ENCODE measurements at regions not wholly inside any gene's neighbourhood (a gene's known extent, or its start where the extent isn't known, plus 50 kb on each side); places are given as distances from the start of the nearest gene placed in this dataset.

GRCh38 chr11:76260296-76260925 is 54.1 kb upstream of the WNT11 start:
- no peak for TF ChIP-seq CTCF (conservative IDR thresholded peaks at IDR 0.05; ENCODE audit: low read depth, low read length)
- H3K4me3 ChIP-seq (ENCODE audit: low read depth, low read length): no peak overlapping the region
- DNase-seq (ENCODE audit: low read depth): no peak

- no peak for DNase-seq (ENCODE audit: low read depth)
- TF ChIP-seq CTCF (conservative IDR thresholded peaks at IDR 0.05; ENCODE audit: low read depth, low read length): no peak
- H3K4me3 ChIP-seq (ENCODE audit: low read depth, low read length): no peak overlapping the region
These were observed 53.1 kb upstream of the WNT11 start for GRCh38 chr11:76259299-76259908.

- TF ChIP-seq CTCF (conservative IDR thresholded peaks at IDR 0.05; ENCODE audit: low read depth, low read length): no peak
- DNase-seq (ENCODE audit: low read depth): no peak
These were observed 50.9 kb upstream of the WNT11 start for GRCh38 chr11:76257074-76257719.

GRCh38 chr11:76256448-76256847 is 50.1 kb upstream of the WNT11 start:
- TF ChIP-seq CTCF (conservative IDR thresholded peaks at IDR 0.05; ENCODE audit: low read depth, low read length): no peak

More at GRCh38 chr11:76257074-76257719, 50.9 kb upstream of the WNT11 start:
- H3K4me3 ChIP-seq (ENCODE audit: low read depth, low read length): no peak overlapping the region

More at GRCh38 chr11:76256448-76256847, 50.1 kb upstream of the WNT11 start:
- DNase-seq (ENCODE audit: low read depth): no peak
- H3K4me3 ChIP-seq (ENCODE audit: low read depth, low read length): no peak overlapping the region

All from choroid plexus epithelial cell (primary cell).